H1 (cell line): ENCODE measurements at regions not wholly inside any gene's neighbourhood (a gene's known extent, or its start where the extent isn't known, plus 50 kb on each side); places are given as distances from the start of the nearest gene placed in this dataset.

Experiments
- CTCF ChIA-PET: fragments of 300-600 bp; sonication (Branson Sonifier 250); formaldehyde crosslinking; loops from one replicate; lab custom pipeline; 2021; ENCODE audit not compliant: partially characterized antibody; lab: Charles Lee
- POLR2A ChIA-PET: fragments of 300-600 bp; sonication (Branson Sonifier 250); formaldehyde crosslinking; loops from one replicate; lab custom pipeline; 2021; ENCODE audit warnings: inconsistent platforms; ENCODE audit not compliant: partially characterized antibody; lab: Charles Lee
- DNase-seq, 2 experiments: peaks; one replicate each; pipeline versions ENCODE4 v3.0.0 to v3.0.0-alpha.2; 2010 to 2022; ENCODE audit warnings: low spot score in 2 of 2, low read depth in 1 of 2, mixed read lengths in 1 of 2
- FAIRE-seq: peaks from 2 replicates; lab custom pipeline; 2011; peaks lifted over from hg19 to GRCh38; lab: Jason Lieb, UNC
- H2AFZ ChIP-seq: 2 replicates; pipeline ENCODE4 v1.8.1; 2012; ENCODE audit warnings: low read length, inconsistent platforms
- H2AK5ac ChIP-seq: 2 replicates; pipeline ENCODE4 v1.6.1; 2013; ENCODE audit warnings: low read depth, low read length
- H2BK120ac ChIP-seq: replicated peaks from 2 replicates; pipeline ENCODE3; 2013; ENCODE audit warnings: low read depth, low read length, inconsistent platforms
- H2BK12ac ChIP-seq: 2 replicates; pipeline ENCODE4 v1.6.1; 2013; ENCODE audit warnings: low read depth, low read length
- H2BK15ac ChIP-seq: 2 replicates; pipeline ENCODE4 v1.6.1; 2013; ENCODE audit warnings: low read length
- H2BK20ac ChIP-seq: 2 replicates; pipeline ENCODE4 v1.6.1; 2013; ENCODE audit warnings: low read length
- H2BK5ac ChIP-seq: 2 replicates; pipeline ENCODE4 v1.6.1; 2013; ENCODE audit warnings: low read depth, low read length
- H3K14ac ChIP-seq: 2 replicates; pipeline ENCODE4 v1.6.1; 2013; ENCODE audit warnings: inconsistent platforms; ENCODE audit not compliant: insufficient read length
- H3K18ac ChIP-seq: 2 replicates; pipeline ENCODE4 v1.6.1; 2013; ENCODE audit warnings: low read length; ENCODE audit errors: extremely low read depth
- H3K23ac ChIP-seq: 2 replicates; pipeline ENCODE4 v1.6.1; 2013; ENCODE audit warnings: inconsistent platforms; ENCODE audit not compliant: insufficient read length
- H3K23me2 ChIP-seq: 2 replicates; pipeline ENCODE4 v1.6.1; 2013; ENCODE audit warnings: low read depth, low read length
- H3K27ac ChIP-seq: 2 replicates; pipeline ENCODE4 v1.6.1; 2011; ENCODE audit warnings: low read depth, low read length, inconsistent platforms
- H3K27me3 ChIP-seq, 4 experiments: replicated peaks in 1 of 4; 1 replicate in 1 of 4; 2 replicates in 3 of 4; pipeline versions ENCODE4 v1.6.1 to v1.8.1; 2011 to 2013; ENCODE audit warnings: low read length in 3 of 4, mild to moderate bottlenecking in 3 of 4, inconsistent platforms in 2 of 4, mixed read lengths in 2 of 4, moderate library complexity in 1 of 4; ENCODE audit not compliant: control insufficient read depth in 3 of 4, insufficient read depth in 3 of 4; ENCODE audit errors: extremely low read depth in 1 of 4
- H3K36me3 ChIP-seq, 4 experiments: 2 replicates each; pipeline versions ENCODE4 v1.6.1 to v1.8.1; 2011 to 2013; ENCODE audit warnings: mild to moderate bottlenecking in 4 of 4, low read length in 3 of 4, moderate library complexity in 2 of 4, control low read depth in 1 of 4, inconsistent platforms in 1 of 4; ENCODE audit not compliant: insufficient read depth in 4 of 4, control insufficient read depth in 2 of 4
- H3K4ac ChIP-seq: replicated peaks from 2 replicates; pipeline ENCODE3; 2013; ENCODE audit warnings: low read length, low read depth, mixed read lengths, inconsistent platforms; ENCODE audit not compliant: insufficient read length
- H3K4me1 ChIP-seq, 4 experiments: replicated peaks in 1 of 4; 1 replicate in 1 of 4; 2 replicates in 3 of 4; pipeline versions ENCODE4 v1.6.1 to v1.8.1; 2011 to 2013; ENCODE audit warnings: low read length in 3 of 4, inconsistent platforms in 2 of 4, mixed read lengths in 1 of 4; ENCODE audit not compliant: insufficient read depth in 4 of 4, control insufficient read depth in 3 of 4
- H3K4me2 ChIP-seq, 2 experiments: 2 replicates each; pipeline versions ENCODE4 v1.6.1 to v1.8.1; 2011 to 2013; ENCODE audit warnings: low read depth in 2 of 2, low read length in 2 of 2, control low read depth in 1 of 2, inconsistent platforms in 1 of 2, mild to moderate bottlenecking in 1 of 2; ENCODE audit not compliant: insufficient read depth in 1 of 2
- H3K4me3 ChIP-seq, 4 experiments: fragments of 200-600, 300-600 bp in 1 of 4; sonication (generic), shearing (Covaris generic), sonication (Bioruptor Twin) in 1 of 4; 2 replicates each; pipeline versions ENCODE4 v1.5.1 to v1.8.1; 2011 to 2016; ENCODE audit warnings: low read length in 4 of 4, low read depth in 3 of 4, control low read depth in 2 of 4, inconsistent platforms in 2 of 4, mild to moderate bottlenecking in 2 of 4, mixed read lengths in 1 of 4, moderate library complexity in 1 of 4; ENCODE audit not compliant: insufficient read depth in 2 of 4; ENCODE audit errors: extremely low read depth in 1 of 4
- H3K56ac ChIP-seq: replicated peaks from 2 replicates; pipeline ENCODE3; 2013; ENCODE audit warnings: low read depth, mild to moderate bottlenecking, mixed read lengths, low read length, inconsistent platforms; ENCODE audit not compliant: insufficient read length
- H3K79me1 ChIP-seq: 2 replicates; pipeline ENCODE4 v1.6.1; 2013; ENCODE audit warnings: low read depth, low read length, control low read depth
- H3K79me2 ChIP-seq, 2 experiments: 2 replicates each; pipeline versions ENCODE4 v1.6.1 to v1.8.1; 2012 to 2013; ENCODE audit warnings: low read length in 2 of 2, mild to moderate bottlenecking in 2 of 2, inconsistent platforms in 1 of 2; ENCODE audit not compliant: insufficient read depth in 2 of 2, control insufficient read depth in 1 of 2
- H3K9ac ChIP-seq, 4 experiments: replicated peaks in 1 of 4; 1 replicate in 1 of 4; 2 replicates in 3 of 4; pipeline versions ENCODE4 v1.6.1 to v1.8.1; 2011 to 2013; ENCODE audit warnings: low read depth in 3 of 4, low read length in 3 of 4, control low read depth in 2 of 4, mild to moderate bottlenecking in 2 of 4, moderate library complexity in 2 of 4, inconsistent platforms in 1 of 4; ENCODE audit errors: extremely low read depth in 1 of 4
- H3K9me3 ChIP-seq, 2 experiments: 2 replicates each; pipeline versions ENCODE4 v1.6.1 to v1.8.1; 2012 to 2013; ENCODE audit warnings: mild to moderate bottlenecking in 2 of 2, moderate library complexity in 2 of 2, control low read depth in 1 of 2, inconsistent platforms in 1 of 2, low read depth in 1 of 2, low read length in 1 of 2, mixed read lengths in 1 of 2; ENCODE audit not compliant: insufficient read depth in 2 of 2
- H4K20me1 ChIP-seq, 2 experiments: replicated peaks in 1 of 2; 2 replicates each; pipeline versions ENCODE3 to v1.8.1; 2011 to 2013; ENCODE audit warnings: inconsistent platforms in 2 of 2, low read length in 2 of 2, mild to moderate bottlenecking in 1 of 2; ENCODE audit not compliant: insufficient read depth in 2 of 2, control insufficient read depth in 1 of 2
- H4K5ac ChIP-seq: 2 replicates; pipeline ENCODE4 v1.6.1; 2013; ENCODE audit warnings: low read length, low read depth, mixed read lengths, inconsistent platforms; ENCODE audit not compliant: insufficient read length
- H4K8ac ChIP-seq: 2 replicates; pipeline ENCODE4 v1.8.0; 2013; ENCODE audit warnings: mild to moderate bottlenecking, moderate library complexity, low read length, inconsistent platforms; ENCODE audit not compliant: insufficient read depth; ENCODE audit errors: extremely low read depth
- H4K91ac ChIP-seq: replicated peaks from 2 replicates; pipeline ENCODE3; 2013; ENCODE audit warnings: low read length, mixed read lengths, inconsistent platforms; ENCODE audit not compliant: insufficient read length
- KDM1A ChIP-seq: fragments of 200-600, 300-600 bp; sonication (generic); IDR thresholded peaks from 2 replicates; pipeline ENCODE4 v1.7.1; 2016; ENCODE audit warnings: mild to moderate bottlenecking, low read length, borderline replicate concordance
- PHF8 ChIP-seq: fragments of 200-600 bp; sonication (generic); conservative IDR thresholded peaks from 2 replicates; pipeline ENCODE4 v1.7.1; 2012; ENCODE audit warnings: low read depth, mild to moderate bottlenecking, inconsistent platforms, low read length, moderate library complexity
- TCF12 ChIP-seq: IDR thresholded peaks from 2 replicates; pipeline ENCODE4 v1.6.1; 2011; ENCODE audit warnings: low read depth, mild to moderate bottlenecking, low read length
- WGBS, 2 experiments: shearing (Covaris generic) in 1 of 2; methylation state at CpG; one replicate each; pipeline versions ENCODE4 v1.1.6 to v1.1.7; 2013 to 2015; ENCODE audit warnings: low lambda C conversion rate in 2 of 2, mixed read lengths in 2 of 2, inconsistent platforms in 1 of 2, low coverage in 1 of 2, missing lambda C conversion rate in 1 of 2; ENCODE audit not compliant: insufficient replicate concordance in 2 of 2, insufficient coverage in 1 of 2, insufficient read length in 1 of 2; ENCODE audit errors: extremely low coverage in 1 of 2, missing lambda C conversion rate in 1 of 2; 5-methylcytosine and 5-hydroxymethylcytosine counted together
- TF ChIP-seq, protein P1 (sequence below), 3 experiments: IDR thresholded peaks; 1 replicate in 2 of 3; 2 replicates in 1 of 3; pipeline versions ENCODE4 v1.5.1 to v1.6.1; 2011; ENCODE audit warnings: low read length in 3 of 3, mild to moderate bottlenecking in 3 of 3, inconsistent platforms in 2 of 3, low read depth in 1 of 3, moderate library complexity in 1 of 3; ENCODE audit not compliant: insufficient read depth in 1 of 3; ENCODE audit errors: control extremely low read depth in 1 of 3
- TF ChIP-seq, protein P2 (sequence below): IDR thresholded peaks from 2 replicates; pipeline ENCODE4 v1.6.1; 2011; ENCODE audit warnings: low read length, improper control_type of control experiment

DNA sequence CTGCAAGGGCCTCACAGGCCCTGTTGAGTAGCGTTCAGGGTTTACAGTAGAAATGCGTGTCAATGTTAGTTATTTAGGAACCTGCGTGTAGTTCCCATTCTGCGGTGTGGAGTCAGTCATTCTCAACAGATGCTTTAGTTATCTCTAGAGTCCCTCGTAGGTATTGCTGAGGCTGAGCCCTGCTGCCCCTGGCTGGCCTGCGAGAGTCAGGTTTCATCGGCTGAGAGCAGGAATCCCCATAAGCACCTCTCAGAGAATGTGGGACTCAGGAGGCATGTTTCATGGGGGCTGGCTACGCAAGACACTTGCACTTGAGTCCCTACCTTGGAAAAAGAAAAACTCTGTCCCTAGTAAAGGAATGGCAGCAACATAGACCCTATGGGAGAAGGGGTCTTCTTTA is 347.5 kb upstream of the ASIC2 start:
- no peak for DNase-seq
- no peak overlapping the region for H4K8ac ChIP-seq
- no peak overlapping the region for H4K5ac ChIP-seq
- peaks cover 6 to 21% (median 10%) of the 10 kb centered on the region in 4 experiments; a peak in 4 of 7 replicates for H3K4me1 ChIP-seq
- peak overlapping the region; percentile 12; the same call in 1 of the 2 replicates for H2BK12ac ChIP-seq
- H3K14ac ChIP-seq: no peak overlapping the region
- no peak overlapping the region; the same call in 1 of the 2 replicates for H3K18ac ChIP-seq
- no peak overlapping the region for H2BK5ac ChIP-seq
- no peak overlapping the region for H3K4me3 ChIP-seq
- CTCF ChIA-PET: interaction anchor here (0.7 to 2.4 kb wide), 8 partner anchors 8 to 110 kb away, joined by 3 to 14 read pairs (median 4); no protein-coding TSS in a partner anchor
- H3K23me2 ChIP-seq: peaks cover 3% of the 10 kb centered on the region; the same call in 1 of the 2 replicates
- no peaks in the 10 kb centered on the region for H3K27me3 ChIP-seq
- H4K20me1 ChIP-seq: no peaks in the 10 kb centered on the region
- no peaks in the 10 kb centered on the region for H3K79me1 ChIP-seq
- no peak overlapping the region for H3K23ac ChIP-seq
- POLR2A ChIA-PET: no interaction called here
- H3K4ac ChIP-seq: no peak overlapping the region
- H3K56ac ChIP-seq: no peak overlapping the region
- H3K9me3 ChIP-seq: peaks cover 5 to 12% of the 10 kb centered on the region in 2 experiments
- H3K79me2 ChIP-seq: no peaks in the 10 kb centered on the region
- no peak overlapping the region for H2BK15ac ChIP-seq
- peak overlapping the region; percentile 24; the same call in 1 of the 2 replicates for H2AFZ ChIP-seq
- WGBS, 2 experiments: 61% methylated on average over 8 of the region's 8 CpGs; no CpG with 5 or more reads in 1 of the 2 experiments
- H3K9ac ChIP-seq: no peak overlapping the region
- H3K36me3 ChIP-seq: peaks cover 0 to 5% (median 0%) of the 10 kb centered on the region in 4 experiments; a peak in 2 of 8 replicates
- no peak overlapping the region for H2AK5ac ChIP-seq
- peak overlapping the region; percentile 0 to 40; a peak in 2 of 4 replicates for H3K4me2 ChIP-seq
- H2BK20ac ChIP-seq: no peak overlapping the region
- no peak overlapping the region for H2BK120ac ChIP-seq
- TF ChIP-seq, protein P1, sequence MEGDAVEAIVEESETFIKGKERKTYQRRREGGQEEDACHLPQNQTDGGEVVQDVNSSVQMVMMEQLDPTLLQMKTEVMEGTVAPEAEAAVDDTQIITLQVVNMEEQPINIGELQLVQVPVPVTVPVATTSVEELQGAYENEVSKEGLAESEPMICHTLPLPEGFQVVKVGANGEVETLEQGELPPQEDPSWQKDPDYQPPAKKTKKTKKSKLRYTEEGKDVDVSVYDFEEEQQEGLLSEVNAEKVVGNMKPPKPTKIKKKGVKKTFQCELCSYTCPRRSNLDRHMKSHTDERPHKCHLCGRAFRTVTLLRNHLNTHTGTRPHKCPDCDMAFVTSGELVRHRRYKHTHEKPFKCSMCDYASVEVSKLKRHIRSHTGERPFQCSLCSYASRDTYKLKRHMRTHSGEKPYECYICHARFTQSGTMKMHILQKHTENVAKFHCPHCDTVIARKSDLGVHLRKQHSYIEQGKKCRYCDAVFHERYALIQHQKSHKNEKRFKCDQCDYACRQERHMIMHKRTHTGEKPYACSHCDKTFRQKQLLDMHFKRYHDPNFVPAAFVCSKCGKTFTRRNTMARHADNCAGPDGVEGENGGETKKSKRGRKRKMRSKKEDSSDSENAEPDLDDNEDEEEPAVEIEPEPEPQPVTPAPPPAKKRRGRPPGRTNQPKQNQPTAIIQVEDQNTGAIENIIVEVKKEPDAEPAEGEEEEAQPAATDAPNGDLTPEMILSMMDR (IDR thresholded peaks at IDR 0.05; ENCODE audit: control extremely low read depth in 1 of 3, insufficient read depth in 1 of 3, low read depth in 1 of 3, low read length in 3 of 3): no peak
- TF ChIP-seq KDM1A (no peak), PHF8 (no peak), TCF12 (no peak)
- TF ChIP-seq, protein P2, sequence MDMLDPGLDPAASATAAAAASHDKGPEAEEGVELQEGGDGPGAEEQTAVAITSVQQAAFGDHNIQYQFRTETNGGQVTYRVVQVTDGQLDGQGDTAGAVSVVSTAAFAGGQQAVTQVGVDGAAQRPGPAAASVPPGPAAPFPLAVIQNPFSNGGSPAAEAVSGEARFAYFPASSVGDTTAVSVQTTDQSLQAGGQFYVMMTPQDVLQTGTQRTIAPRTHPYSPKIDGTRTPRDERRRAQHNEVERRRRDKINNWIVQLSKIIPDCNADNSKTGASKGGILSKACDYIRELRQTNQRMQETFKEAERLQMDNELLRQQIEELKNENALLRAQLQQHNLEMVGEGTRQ: no peak
- TF ChIP-seq, all 59 proteins: peak for 0
- Histone ChIP-seq H4K91ac (no peak overlapping the region), H3K27ac (no peak overlapping the region)
- no peak for FAIRE-seq
